Putamen (tissue), 1 donor: ENCODE measurements at regions not wholly inside any gene's neighbourhood (a gene's known extent, or its start where the extent isn't known, plus 50 kb on each side); places are given as distances from the start of the nearest gene placed in this dataset.

Source experiments
- DNase-seq: peaks from one replicate; pipeline ENCODE4 v3.0.0-alpha.2; 2016; ENCODE audit warnings: low spot score

GRCh38 chr5:167643631-167644280 is 647.7 kb upstream of the WWC1 start:
- no peak for DNase-seq

DNA sequence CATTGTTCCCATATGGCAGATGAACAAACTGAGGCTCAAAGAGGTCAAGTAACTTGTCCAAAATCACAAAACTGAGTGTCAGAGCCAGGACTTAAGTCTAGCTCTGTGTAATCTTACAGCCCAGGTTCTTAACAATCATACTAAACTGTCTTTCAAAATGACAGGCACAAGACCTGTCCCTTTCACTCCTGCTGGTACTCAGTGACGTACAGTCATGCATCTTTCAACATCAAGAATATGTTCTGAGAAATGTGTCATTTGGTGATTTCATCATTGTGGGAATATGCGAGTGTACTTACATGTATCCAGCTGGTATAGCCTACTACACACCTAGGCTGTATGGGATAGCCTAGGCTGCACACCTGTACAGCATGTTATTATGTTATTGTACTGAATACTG is 646.8 kb upstream of the WWC1 start:
- DNase-seq: no peak

GRCh38 chr5:167649471-167649870 is 642.0 kb upstream of the WWC1 start:
- no peak for DNase-seq

DNA sequence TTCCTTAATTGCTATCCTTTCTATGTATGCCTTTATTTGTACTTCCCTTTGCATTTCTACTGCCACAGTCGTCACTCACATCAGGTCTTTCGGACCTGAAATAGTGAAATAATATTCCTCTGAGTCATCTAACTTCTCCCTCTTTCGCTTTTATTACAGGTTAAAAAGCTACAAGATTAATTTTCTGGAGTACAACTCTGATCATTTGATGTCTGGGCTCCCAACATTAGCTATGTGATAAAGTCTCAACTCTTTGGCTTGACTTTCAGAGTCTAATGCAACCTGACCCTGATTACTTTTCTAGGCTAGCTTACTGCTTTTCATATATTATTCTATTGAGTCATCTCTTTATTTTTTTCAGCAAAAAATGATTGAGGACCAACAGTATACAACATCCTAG is 638.8 kb upstream of the WWC1 start:
- no peak for DNase-seq

GRCh38 chr5:167653645-167654106 is 637.8 kb upstream of the WWC1 start:
- no peak for DNase-seq

DNA sequence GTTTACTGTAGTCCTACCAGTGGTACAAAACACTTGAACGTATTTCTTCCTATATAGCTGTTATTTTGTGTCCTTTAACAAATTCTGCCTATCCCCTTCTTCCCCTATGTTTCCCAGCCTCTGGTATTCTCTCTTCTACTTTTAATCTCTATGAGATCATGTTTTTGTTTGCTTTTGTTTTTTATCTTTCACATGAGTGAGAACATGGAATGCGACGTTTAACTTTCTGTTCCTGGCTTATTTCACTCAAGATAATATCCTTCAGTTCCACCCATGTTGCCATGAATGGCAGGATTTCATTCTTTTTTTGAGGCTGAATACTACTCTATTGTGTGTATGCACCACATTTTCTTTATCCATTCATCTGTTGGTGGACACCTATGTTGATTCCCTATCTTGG is 634.4 kb upstream of the WWC1 start:
- no peak for DNase-seq

DNA sequence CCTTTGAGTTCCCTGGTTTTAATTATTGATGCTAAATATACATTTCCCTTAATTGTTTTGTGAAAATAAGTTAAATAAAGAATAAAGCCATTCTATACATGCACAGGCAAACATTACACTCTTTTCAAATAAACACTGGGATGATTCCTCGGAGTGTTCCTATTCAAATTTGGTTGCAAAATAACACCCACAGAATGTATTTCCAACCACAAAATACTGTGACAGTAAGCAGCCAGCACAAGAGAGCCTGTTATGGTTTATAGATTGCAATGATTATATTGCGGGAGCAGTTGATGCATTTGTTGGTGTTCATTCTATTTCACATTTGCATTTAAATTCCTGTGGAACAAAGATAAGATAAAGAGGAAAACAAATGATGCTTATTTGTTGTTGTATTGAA is 632.6 kb upstream of the WWC1 start:
- DNase-seq: no peak

GRCh38 chr5:167661605-167662004 is 629.8 kb upstream of the WWC1 start:
- DNase-seq: no peak

GRCh38 chr5:167664222-167664804 is 627.1 kb upstream of the WWC1 start:
- no peak for DNase-seq

DNA sequence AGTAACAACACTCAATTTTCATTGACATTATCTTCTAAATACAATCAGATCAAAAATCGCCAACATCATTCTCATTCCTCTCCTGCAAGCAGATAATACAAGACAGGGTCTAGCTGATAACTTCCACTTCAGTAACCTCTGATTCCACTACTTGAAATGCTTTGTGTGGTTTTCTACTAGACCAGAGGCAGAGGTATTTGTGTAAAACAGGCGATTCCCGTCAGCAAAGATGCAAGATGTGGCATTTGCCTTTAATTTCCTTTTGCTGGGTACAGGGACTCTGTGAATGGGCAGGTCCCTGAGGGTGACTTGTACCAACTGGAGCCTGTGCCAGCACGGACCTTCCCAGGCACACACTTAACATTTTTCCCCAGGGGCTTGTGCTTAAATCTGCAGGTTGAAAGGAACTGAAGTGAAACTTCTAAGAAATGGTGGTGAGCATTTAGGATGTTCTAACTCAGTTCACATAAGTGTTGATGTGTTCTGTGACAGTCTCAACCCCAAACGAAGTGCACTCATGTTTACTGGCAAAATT is 625.5 kb upstream of the WWC1 start:
- DNase-seq: no peak

GRCh38 chr5:167671176-167671575 is 620.3 kb upstream of the WWC1 start:
- no peak for DNase-seq

DNA sequence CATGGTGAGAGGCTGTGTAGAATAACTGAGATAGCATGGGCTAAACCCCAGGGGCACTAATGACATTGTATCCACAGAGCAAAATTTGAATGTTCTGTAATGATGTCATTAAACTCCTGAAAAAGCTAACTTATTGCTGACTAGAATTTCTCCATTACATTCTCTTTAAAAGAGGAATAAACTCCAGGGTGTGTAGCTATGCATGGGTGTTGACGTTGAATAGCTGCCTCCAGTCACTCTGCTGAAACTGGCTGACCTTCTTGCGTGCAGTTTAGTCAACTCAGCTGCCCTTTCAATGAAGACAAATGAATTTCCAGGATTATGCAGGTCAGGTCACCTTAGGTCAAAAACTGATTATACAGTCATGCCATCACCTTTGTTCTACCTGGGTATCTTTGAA is 617.5 kb upstream of the WWC1 start:
- no peak for DNase-seq

DNA sequence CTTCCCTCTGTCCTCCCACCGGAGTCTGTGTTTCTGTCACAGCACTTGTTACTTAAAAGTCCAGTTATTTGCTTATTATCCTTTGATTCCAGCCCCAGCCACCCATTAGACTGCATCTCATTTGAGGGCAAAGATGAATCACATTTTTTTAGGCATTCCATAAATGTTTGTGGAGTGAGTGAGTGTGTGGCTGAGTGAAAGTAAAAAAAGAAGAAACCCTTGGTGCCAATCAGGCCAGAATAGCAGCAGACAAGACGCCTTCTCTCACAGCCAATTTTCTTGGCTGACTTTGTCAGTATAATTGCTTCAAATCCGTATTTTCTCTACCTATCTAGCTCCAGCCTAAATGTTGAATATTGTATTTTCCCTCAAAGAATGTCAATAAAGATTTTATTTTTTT is 613.0 kb upstream of the WWC1 start:
- no peak for DNase-seq

DNA sequence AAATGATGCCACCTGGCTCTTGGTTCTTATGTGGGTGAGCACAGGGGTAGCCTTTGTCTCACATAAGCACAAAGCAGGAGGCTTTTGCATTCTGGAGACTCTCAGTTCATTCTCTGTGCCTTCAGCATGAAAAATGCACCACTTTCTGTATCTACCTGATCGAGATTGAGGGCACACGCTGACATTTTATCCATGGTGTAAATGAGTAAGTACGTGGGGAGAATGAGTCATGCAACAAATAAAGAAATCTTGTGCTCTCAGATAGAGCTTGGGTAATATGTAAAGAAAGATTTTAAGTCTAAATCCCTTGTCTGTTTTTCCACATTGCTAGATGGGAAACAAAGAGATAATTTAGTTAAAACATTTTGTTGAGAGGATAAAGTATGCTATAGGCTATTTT is 607.2 kb upstream of the WWC1 start:
- DNase-seq: peak; percentile 56

- DNase-seq: no peak
These were observed 602.9 kb upstream of the WWC1 start for GRCh38 chr5:167688341-167689130.

- DNase-seq: no peak
These were observed 596.9 kb upstream of the WWC1 start for GRCh38 chr5:167694325-167695147.

DNA sequence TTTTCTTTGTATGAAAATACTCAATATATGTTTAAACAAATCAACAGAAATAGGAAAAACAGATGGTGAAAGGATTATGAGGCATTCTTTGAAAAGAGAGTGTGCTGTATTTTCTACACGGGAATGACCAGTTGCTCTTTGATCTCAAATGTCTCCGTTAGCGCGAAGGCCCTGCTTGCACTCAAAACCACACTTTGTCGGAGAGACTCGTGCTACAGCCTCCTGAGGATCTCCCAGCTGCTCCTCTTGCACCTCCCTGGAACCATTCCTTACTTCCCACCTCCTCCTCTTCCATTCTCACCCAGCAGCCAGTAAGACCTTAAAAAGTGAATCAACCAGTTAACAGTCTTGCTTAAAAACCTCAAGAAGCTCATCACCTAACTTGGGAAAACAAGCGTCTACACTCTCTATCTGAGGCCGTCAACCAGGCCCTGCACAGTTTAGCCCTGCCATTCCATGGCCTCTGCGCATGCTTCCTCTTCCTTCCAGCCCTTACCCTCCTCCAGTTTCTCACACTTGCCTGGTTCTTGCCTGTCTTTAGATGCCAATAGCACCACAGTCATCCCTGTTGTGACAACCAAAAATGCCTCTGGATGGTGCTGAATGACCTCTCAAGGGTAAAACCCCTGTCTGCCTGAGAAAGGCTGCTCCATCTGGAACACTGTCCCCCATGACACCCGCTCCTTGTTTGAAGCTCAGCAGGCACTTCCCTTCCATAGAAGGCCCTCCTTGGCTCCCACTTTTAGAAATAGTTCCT is 594.7 kb upstream of the WWC1 start:
- no peak for DNase-seq

DNA sequence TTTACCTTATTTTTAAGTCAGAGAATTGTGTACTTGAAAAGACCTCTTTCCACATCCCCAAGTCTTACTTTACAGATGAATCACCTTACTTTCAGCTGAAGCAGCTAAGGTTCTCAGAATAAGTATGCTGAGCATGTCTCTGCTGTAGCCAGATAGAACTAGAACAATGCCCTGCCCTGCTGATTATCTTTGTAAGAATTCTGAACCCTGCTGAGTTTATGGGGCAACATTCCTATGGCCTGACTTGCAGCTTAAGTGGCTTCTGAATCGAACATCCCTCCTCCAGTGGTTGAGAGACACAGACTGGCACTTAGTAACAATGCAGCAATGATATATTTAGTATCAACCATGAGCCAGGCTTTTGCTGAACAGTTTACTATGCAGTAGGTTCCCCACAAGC is 592.0 kb upstream of the WWC1 start:
- DNase-seq: no peak

DNA sequence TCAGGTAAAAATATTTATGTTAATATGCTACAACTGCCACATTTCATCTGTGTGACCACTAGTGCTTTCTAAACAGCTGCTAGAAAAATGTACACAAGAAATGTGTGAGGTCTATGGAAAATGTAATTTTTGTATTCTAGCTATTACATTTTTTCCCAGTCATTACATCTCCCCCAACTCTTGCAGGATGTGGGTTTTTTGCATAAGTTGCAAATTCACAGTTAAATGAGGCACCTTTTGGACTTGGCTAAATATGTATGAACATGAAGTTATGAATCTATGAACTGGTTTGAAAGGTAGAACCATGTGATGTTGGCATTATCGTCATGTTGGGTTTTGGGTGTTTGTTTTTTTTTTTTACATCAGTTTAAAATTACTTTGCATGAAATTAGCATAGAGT is 590.4 kb upstream of the WWC1 start:
- DNase-seq: no peak

- no peak for DNase-seq
These were observed 589.4 kb upstream of the WWC1 start for GRCh38 chr5:167702014-167702413.

GRCh38 chr5:167708449-167708848 is 583.0 kb upstream of the WWC1 start:
- DNase-seq: no peak
